Upper lobe of left lung (tissue), 6 donors: ENCODE measurements at regions not wholly inside any gene's neighbourhood (a gene's known extent, or its start where the extent isn't known, plus 50 kb on each side); places are given as distances from the start of the nearest gene placed in this dataset.

Experiments used
- ATAC-seq, 2 donors: fragments of 200-7000 bp; cut with Tn5 transposase; one replicate each; pipeline ENCODE4 v1.9.1; 2022; ENCODE audit warnings: mild to moderate bottlenecking in 2 of 2, moderate library complexity in 2 of 2; ENCODE audit not compliant: low FRiP score in 2 of 2
- DNase-seq, 2 donors: peaks; one replicate each; pipeline ENCODE4 v3.0.0-alpha.2; 2019 to 2020
- H3K27ac ChIP-seq, 4 donors: fragments of 200-600 bp; sonication (generic); one replicate each; pipeline ENCODE4 v1.5.1; 2016 to 2019
- H3K27me3 ChIP-seq, 4 donors: fragments of 200-600 bp; sonication (generic); one replicate each; pipeline ENCODE4 v1.5.1; 2017 to 2019
- H3K36me3 ChIP-seq, 4 donors: fragments of 200-600 bp; sonication (generic); one replicate each; pipeline ENCODE4 v1.5.1; 2016 to 2019
- H3K4me1 ChIP-seq, 4 donors: fragments of 200-600 bp; sonication (generic); one replicate each; pipeline ENCODE4 v1.5.1; 2018 to 2019
- H3K4me3 ChIP-seq, 4 donors: fragments of 200-600 bp; sonication (generic); one replicate each; pipeline ENCODE4 v1.5.1; 2017 to 2019; ENCODE audit warnings: mild to moderate bottlenecking in 2 of 4, moderate library complexity in 1 of 4
- H3K9me3 ChIP-seq, 4 donors: fragments of 200-600 bp; sonication (generic); one replicate each; pipeline ENCODE4 v1.5.1; 2018 to 2019
- EP300 ChIP-seq, 4 donors: sonication (generic); formaldehyde crosslinking; IDR thresholded peaks; one replicate each; pipeline ENCODE4 v1.5.1; 2017; ENCODE audit warnings: antibody characterized with exemption in 4 of 4, control low read depth in 2 of 4
- POLR2A ChIP-seq, 4 donors: fragments of 450-650 bp; IDR thresholded peaks; one replicate each; pipeline ENCODE4 v1.5.1; 2016 to 2017; ENCODE audit warnings: antibody characterized with exemption in 4 of 4, mild to moderate bottlenecking in 2 of 4
- POLR2AphosphoS5 ChIP-seq, 2 donors: sonication (generic); formaldehyde crosslinking; IDR thresholded peaks; one replicate each; pipeline ENCODE4 v1.5.1; 2017; ENCODE audit warnings: antibody characterized with exemption in 2 of 2
- WGBS, 2 donors: methylation state at CpG; one replicate each; pipeline ENCODE4 v1.1.5; 2017 to 2018; 5-methylcytosine and 5-hydroxymethylcytosine counted together
- TF ChIP-seq, protein P1 (sequence below), 6 experiments: fragments of 450-650 bp in 4 of 6; fragments of 200-600 bp in 2 of 6; sonication (generic) in 2 of 6; IDR thresholded peaks; one replicate each; pipeline ENCODE4 v1.5.1; 2016 to 2019; ENCODE audit warnings: antibody characterized with exemption in 6 of 6
- donor health status: DM: no; HTN: no; CAD: no; lungs with moderate emphysema.
- donor health status: DM: no; HTN: yes; CAD: no; lungs with severe emphysema.

DNA sequence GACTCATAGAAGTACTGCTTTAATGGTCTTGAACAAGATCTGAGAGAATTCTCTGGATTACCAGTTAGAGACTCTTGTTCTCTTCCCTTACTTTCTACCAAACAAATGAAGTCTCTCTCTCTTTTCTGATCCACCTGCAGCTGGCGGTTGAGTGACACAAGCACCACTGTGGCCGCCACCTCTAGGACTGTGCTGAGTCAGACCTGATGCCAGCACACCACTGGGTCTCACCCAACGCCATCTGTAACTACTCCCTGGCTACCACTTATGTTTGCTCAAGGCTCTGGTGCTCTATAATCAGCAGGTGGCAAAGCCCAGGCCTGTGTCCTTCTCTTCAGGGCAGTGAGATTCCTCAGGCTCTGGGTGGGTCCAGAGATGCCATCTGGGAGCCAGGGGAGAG lies 1173.5 kb downstream of the RPA4 start:
- H3K27me3 ChIP-seq: no peaks in the 10 kb centered on the region
- H3K9me3 ChIP-seq: peaks cover 0 to 10% (median 0%) of the 10 kb centered on the region in 4 donors
- no peak overlapping the region for H3K4me3 ChIP-seq
- H3K27ac ChIP-seq: no peak overlapping the region
- H3K36me3 ChIP-seq: no peaks in the 10 kb centered on the region
- ATAC-seq (no peak), DNase-seq (no peak)
- no peaks in the 10 kb centered on the region for H3K4me1 ChIP-seq
- WGBS, 2 donors: 76% methylated on average over 3 of the region's 3 CpGs; no CpG with 5 or more reads in 1 of the 2 donors
- TF ChIP-seq, protein P1, sequence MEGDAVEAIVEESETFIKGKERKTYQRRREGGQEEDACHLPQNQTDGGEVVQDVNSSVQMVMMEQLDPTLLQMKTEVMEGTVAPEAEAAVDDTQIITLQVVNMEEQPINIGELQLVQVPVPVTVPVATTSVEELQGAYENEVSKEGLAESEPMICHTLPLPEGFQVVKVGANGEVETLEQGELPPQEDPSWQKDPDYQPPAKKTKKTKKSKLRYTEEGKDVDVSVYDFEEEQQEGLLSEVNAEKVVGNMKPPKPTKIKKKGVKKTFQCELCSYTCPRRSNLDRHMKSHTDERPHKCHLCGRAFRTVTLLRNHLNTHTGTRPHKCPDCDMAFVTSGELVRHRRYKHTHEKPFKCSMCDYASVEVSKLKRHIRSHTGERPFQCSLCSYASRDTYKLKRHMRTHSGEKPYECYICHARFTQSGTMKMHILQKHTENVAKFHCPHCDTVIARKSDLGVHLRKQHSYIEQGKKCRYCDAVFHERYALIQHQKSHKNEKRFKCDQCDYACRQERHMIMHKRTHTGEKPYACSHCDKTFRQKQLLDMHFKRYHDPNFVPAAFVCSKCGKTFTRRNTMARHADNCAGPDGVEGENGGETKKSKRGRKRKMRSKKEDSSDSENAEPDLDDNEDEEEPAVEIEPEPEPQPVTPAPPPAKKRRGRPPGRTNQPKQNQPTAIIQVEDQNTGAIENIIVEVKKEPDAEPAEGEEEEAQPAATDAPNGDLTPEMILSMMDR (IDR thresholded peaks at IDR 0.05): no peak
- TF ChIP-seq POLR2A (IDR thresholded peaks at IDR 0.05) (no peak), EP300 (IDR thresholded peaks at IDR 0.05) (no peak), POLR2AphosphoS5 (IDR thresholded peaks at IDR 0.05) (no peak)

DNA sequence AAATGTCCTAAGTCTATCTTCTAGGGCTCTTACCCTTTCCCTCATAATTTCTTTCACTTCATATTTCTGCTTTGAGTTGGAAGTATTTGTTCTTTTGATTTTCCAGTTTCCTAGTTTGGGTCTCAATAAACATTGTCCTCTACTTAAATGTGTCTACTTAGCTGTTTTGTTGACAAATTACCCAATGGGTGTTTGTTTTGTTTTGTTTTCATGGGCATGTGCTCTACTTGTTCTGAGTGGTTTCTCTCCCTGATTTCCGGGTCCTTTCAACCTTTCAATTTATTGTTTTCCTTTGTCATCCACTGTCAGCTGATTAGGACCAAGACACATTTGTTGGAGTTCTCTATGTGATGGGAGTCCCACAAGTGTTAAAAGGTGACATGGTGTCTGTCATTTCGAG lies 1181.4 kb downstream of the RPA4 start:
- no peak for DNase-seq
- H3K27ac ChIP-seq: no peak overlapping the region
- no peaks in the 10 kb centered on the region for H3K36me3 ChIP-seq
- WGBS, 2 donors: 37 to 49% methylated on average over 2 of the region's 2 CpGs
- ATAC-seq: no peak
- no peaks in the 10 kb centered on the region for H3K27me3 ChIP-seq
- H3K9me3 ChIP-seq: no peaks in the 10 kb centered on the region
- H3K4me1 ChIP-seq: no peaks in the 10 kb centered on the region
- no peak overlapping the region for H3K4me3 ChIP-seq
- TF ChIP-seq POLR2A (IDR thresholded peaks at IDR 0.05) (no peak), POLR2AphosphoS5 (IDR thresholded peaks at IDR 0.05) (no peak), EP300 (IDR thresholded peaks at IDR 0.05) (no peak)
- TF ChIP-seq, protein P1 (IDR thresholded peaks at IDR 0.05): no peak

DNA sequence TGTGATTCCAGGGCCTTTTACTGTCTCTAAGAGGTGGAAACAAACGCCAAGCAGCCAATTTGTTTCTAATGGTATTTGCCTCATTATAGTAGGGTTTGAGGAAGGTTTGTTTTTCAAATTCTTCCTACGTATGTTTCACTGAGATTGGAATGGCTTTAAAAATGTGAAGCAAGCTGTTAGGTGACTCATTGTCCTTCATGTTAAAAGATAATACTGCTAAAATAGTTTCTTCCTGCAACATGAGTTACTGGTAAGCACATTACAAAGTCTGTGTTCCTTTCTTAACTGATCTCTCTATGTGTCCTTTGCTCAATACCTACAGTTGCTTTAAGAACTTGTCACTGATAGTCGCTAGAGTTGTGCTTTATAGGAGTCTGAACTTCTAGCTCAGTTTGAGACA lies 1183.9 kb downstream of the RPA4 start:
- TF ChIP-seq, protein P1 (IDR thresholded peaks at IDR 0.05): no peak
- TF ChIP-seq EP300 (IDR thresholded peaks at IDR 0.05) (no peak), POLR2AphosphoS5 (IDR thresholded peaks at IDR 0.05) (no peak), POLR2A (IDR thresholded peaks at IDR 0.05) (no peak)
- ATAC-seq (no peak), DNase-seq (no peak)
- Histone ChIP-seq H3K9me3 (no peaks in the 10 kb centered on the region), H3K4me1 (no peaks in the 10 kb centered on the region), H3K27ac (no peak overlapping the region), H3K27me3 (no peaks in the 10 kb centered on the region), H3K36me3 (no peaks in the 10 kb centered on the region), H3K4me3 (no peak overlapping the region)
- WGBS, 2 donors: 58 to 62% methylated on average over 3 of the region's 3 CpGs

DNA sequence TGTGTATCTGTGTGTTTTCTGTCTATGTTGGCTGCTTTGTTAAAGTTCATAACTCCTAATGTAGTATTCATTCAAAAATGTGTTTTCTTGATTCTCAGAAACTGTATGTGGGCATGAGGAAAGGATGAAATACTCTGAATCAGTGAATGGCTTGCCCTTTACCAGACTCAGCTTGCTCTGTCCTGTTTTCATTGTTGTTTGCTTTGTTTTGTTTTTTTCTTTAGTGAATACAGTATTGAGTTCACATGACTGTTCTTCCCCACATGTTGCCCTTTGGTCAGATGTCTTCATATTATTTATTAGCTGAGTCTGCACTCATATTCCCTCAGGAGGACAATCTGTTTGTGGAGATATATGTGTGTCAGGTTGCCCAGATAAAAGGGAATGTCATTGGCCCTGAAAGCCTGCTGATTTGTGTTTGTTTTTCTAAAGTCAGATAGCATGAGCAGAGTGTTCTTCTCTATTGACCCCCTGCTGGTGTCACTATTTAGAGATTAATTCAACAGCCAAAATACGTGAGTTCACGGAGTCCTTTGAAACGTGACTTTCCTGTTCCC lies 1184.4 kb downstream of the RPA4 start:
- Histone ChIP-seq H3K27ac (no peak overlapping the region), H3K9me3 (no peaks in the 10 kb centered on the region), H3K36me3 (no peaks in the 10 kb centered on the region), H3K4me1 (no peaks in the 10 kb centered on the region), H3K27me3 (no peaks in the 10 kb centered on the region), H3K4me3 (no peak overlapping the region)
- no peak for ATAC-seq
- WGBS, 2 donors: 45 to 67% methylated on average over 3 of the region's 3 CpGs
- no peak for TF ChIP-seq POLR2A (IDR thresholded peaks at IDR 0.05)
- TF ChIP-seq, protein P1 (IDR thresholded peaks at IDR 0.05): no peak
- no peak for TF ChIP-seq EP300 (IDR thresholded peaks at IDR 0.05)
- no peak for TF ChIP-seq POLR2AphosphoS5 (IDR thresholded peaks at IDR 0.05)
- no peak for DNase-seq

DNA sequence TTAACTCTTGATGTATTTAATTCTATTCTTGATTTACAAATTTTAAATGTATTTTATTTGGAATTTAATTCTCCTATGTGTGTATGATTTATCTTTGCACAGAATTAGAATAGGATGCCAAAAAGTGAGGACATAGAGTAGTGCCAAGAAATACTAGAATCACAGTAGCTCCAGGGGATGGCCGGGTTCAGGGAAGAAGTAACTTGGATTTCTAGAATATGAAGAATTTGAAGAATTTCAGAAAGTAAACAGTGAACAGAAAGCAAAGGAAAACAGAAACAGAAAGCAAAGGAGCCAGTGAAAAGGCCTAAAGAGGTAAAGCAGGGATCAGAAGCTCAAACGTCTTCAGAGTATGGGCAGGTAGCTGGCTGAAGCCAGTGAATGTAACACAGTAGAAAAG lies 1187.6 kb downstream of the RPA4 start:
- H3K27me3 ChIP-seq: no peaks in the 10 kb centered on the region
- 29 to 32% methylated on average over 2 of the region's 2 CpGs for WGBS, 2 donors
- TF ChIP-seq POLR2AphosphoS5 (IDR thresholded peaks at IDR 0.05) (no peak), POLR2A (IDR thresholded peaks at IDR 0.05) (no peak), EP300 (IDR thresholded peaks at IDR 0.05) (no peak)
- TF ChIP-seq, protein P1 (IDR thresholded peaks at IDR 0.05): no peak
- DNase-seq (no peak), ATAC-seq (no peak)
- H3K4me3 ChIP-seq: no peak overlapping the region
- no peaks in the 10 kb centered on the region for H3K36me3 ChIP-seq
- no peaks in the 10 kb centered on the region for H3K9me3 ChIP-seq
- no peaks in the 10 kb centered on the region for H3K4me1 ChIP-seq
- H3K27ac ChIP-seq: no peak overlapping the region
